AG09309 (cell line): ENCODE measurements at regions not wholly inside any gene's neighbourhood (a gene's known extent, or its start where the extent isn't known, plus 50 kb on each side); places are given as distances from the start of the nearest gene placed in this dataset.

Experiments
- DNase-seq: peaks from one replicate; pipeline ENCODE4 v3.0.0-alpha.2; 2010; ENCODE audit warnings: low read depth
- H3K4me3 ChIP-seq: 2 replicates; pipeline ENCODE4 v1.5.1; 2011; ENCODE audit warnings: mild to moderate bottlenecking, low read depth, low read length, moderate library complexity; ENCODE audit not compliant: control insufficient read depth
- CTCF ChIP-seq: IDR thresholded peaks from 2 replicates; pipeline ENCODE4 v1.5.1; 2011; ENCODE audit warnings: mild to moderate bottlenecking, low read depth, low read length, inconsistent platforms; ENCODE audit not compliant: insufficient read depth, control insufficient read depth; ENCODE audit errors: missing control alignments

- no peak for DNase-seq
- no peak overlapping the region for H3K4me3 ChIP-seq
- no peak for TF ChIP-seq CTCF
These were observed 2733.7 kb downstream of the PCDH7 start for GRCh38 chr4:33453916-33454315.

GRCh38 chr4:33465565-33465964 lies 2745.4 kb downstream of the PCDH7 start:
- no peak for DNase-seq
- no peak for TF ChIP-seq CTCF
- H3K4me3 ChIP-seq = no peak overlapping the region

- no peak for TF ChIP-seq CTCF
- no peak overlapping the region for H3K4me3 ChIP-seq
- DNase-seq = no peak
These were observed 2747.1 kb downstream of the PCDH7 start for GRCh38 chr4:33467291-33467690.

GRCh38 chr4:33470805-33471204 lies 2750.6 kb downstream of the PCDH7 start:
- no peak overlapping the region for H3K4me3 ChIP-seq
- TF ChIP-seq CTCF = no peak
- no peak for DNase-seq

GRCh38 chr4:33477715-33478114 lies 2757.5 kb downstream of the PCDH7 start:
- DNase-seq = no peak
- no peak for TF ChIP-seq CTCF
- no peak overlapping the region for H3K4me3 ChIP-seq

- H3K4me3 ChIP-seq = no peak overlapping the region
- no peak for DNase-seq
- TF ChIP-seq CTCF = no peak
These were observed 2761.5 kb downstream of the ARAP2 start for GRCh38 chr4:33482773-33483172.

- no peak for TF ChIP-seq CTCF
- no peak for DNase-seq
- no peak overlapping the region for H3K4me3 ChIP-seq
These were observed 2759.2 kb downstream of the ARAP2 start for GRCh38 chr4:33485111-33485510.
